ENCODE measurements at regions not wholly inside any gene's neighbourhood (a gene's known extent, or its start where the extent isn't known, plus 50 kb on each side); places are given as distances from the start of the nearest gene placed in this dataset.

DNA sequence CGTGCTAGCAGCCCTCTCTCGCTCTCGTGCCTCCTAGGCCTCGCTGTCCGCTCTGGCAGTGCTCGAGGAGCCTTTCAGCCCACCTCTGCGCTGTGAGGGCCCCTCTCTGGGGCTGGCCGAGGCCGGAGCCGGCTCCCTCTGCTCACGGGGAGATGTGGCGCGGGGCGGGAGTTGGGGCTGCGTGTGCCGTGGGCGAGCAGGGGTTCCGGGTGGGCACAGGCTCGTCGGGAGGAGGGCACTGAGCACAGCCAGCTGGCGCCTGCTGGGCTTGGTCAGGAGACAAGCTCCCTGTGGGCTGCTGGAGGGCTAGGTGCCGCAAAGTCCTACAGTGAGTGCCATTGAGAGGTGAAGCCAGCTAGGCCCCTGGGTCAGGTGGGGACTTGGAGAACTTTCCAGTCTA lies 994.5 kb downstream of the C4orf33 start:
- H3K27ac ChIP-seq (replicated peaks), result no peak overlapping the region
- no peak for DNase-seq
- intact Hi-C loops (cut with micrococcal nuclease), result no loop called here
- no peaks in the 10 kb centered on the region for H3K4me1 ChIP-seq
- H3K4me3 ChIP-seq, result no peak overlapping the region
- TF ChIP-seq, protein P1, sequence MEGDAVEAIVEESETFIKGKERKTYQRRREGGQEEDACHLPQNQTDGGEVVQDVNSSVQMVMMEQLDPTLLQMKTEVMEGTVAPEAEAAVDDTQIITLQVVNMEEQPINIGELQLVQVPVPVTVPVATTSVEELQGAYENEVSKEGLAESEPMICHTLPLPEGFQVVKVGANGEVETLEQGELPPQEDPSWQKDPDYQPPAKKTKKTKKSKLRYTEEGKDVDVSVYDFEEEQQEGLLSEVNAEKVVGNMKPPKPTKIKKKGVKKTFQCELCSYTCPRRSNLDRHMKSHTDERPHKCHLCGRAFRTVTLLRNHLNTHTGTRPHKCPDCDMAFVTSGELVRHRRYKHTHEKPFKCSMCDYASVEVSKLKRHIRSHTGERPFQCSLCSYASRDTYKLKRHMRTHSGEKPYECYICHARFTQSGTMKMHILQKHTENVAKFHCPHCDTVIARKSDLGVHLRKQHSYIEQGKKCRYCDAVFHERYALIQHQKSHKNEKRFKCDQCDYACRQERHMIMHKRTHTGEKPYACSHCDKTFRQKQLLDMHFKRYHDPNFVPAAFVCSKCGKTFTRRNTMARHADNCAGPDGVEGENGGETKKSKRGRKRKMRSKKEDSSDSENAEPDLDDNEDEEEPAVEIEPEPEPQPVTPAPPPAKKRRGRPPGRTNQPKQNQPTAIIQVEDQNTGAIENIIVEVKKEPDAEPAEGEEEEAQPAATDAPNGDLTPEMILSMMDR (IDR thresholded peaks at IDR 0.05; ENCODE audit: borderline replicate concordance), result no peak
- H3K36me3 ChIP-seq, result no peaks in the 10 kb centered on the region
- H3K27me3 ChIP-seq (ENCODE audit: low read depth), result no peaks in the 10 kb centered on the region
- H3K9me3 ChIP-seq (replicated peaks), result peaks cover 5% of the 10 kb centered on the region

- TF ChIP-seq, protein P1 (IDR thresholded peaks at IDR 0.05; ENCODE audit: borderline replicate concordance), result no peak
- Histone ChIP-seq H3K27ac (replicated peaks) (no peak overlapping the region), H3K36me3 (no peaks in the 10 kb centered on the region), H3K27me3 (ENCODE audit: low read depth) (no peaks in the 10 kb centered on the region), H3K4me1 (no peaks in the 10 kb centered on the region), H3K9me3 (replicated peaks) (peaks cover 5% of the 10 kb centered on the region), H3K4me3 (no peak overlapping the region)
- DNase-seq, result no peak
- intact Hi-C loops (cut with micrococcal nuclease), result no loop called here
These were observed 996.4 kb downstream of the C4orf33 start for GRCh38 chr4:130092187-130093015.

DNA sequence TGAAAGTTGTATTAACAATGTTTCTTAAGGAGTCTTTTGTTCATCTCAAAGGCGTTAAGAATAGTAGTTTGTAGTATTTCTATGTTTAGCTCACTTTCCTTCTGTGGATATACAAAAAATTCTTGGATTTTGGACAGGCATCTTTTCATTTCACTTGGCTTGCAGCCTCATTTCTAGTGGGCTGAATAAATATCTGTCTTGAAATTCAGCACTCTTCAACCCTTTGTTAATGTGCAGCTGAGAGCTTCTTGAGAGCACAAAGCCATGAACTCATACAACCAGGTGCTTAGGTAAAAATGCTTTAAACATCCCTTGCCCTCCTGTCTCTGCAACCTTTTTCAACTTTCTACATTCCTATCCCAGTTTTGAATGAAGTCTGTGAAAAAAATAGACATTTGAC lies 1003.2 kb downstream of the C4orf33 start:
- DNase-seq, result no peak
- no peak overlapping the region for H3K4me3 ChIP-seq
- H3K27me3 ChIP-seq (ENCODE audit: low read depth), result no peaks in the 10 kb centered on the region
- H3K9me3 ChIP-seq (replicated peaks), result no peaks in the 10 kb centered on the region
- intact Hi-C loops (cut with micrococcal nuclease), result no loop called here
- no peaks in the 10 kb centered on the region for H3K36me3 ChIP-seq
- no peak overlapping the region for H3K27ac ChIP-seq (replicated peaks)
- TF ChIP-seq, protein P1 (IDR thresholded peaks at IDR 0.05; ENCODE audit: borderline replicate concordance), result no peak
- H3K4me1 ChIP-seq, result no peaks in the 10 kb centered on the region

DNA sequence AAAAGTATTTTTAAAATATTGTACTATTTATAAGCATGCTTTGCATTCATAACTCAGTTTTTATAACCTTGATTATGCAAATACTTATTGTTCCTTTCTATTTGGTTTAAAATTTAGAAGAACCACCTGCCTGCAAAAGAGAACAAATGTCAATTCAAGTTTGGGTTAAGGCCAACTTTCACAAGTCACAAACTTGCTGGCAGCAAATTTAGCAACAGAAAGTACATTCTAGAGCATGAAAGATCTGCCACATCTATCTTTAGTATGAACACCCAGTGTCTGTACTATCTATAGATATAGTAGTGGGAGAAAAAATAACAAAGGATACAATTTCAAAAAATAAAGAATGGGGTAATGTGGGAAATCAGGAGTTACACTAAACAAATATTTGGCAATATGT lies 1014.2 kb downstream of the C4orf33 start:
- H3K4me1 ChIP-seq, result no peaks in the 10 kb centered on the region
- H3K4me3 ChIP-seq, result no peak overlapping the region
- intact Hi-C loops (cut with micrococcal nuclease), result no loop called here
- H3K36me3 ChIP-seq, result no peaks in the 10 kb centered on the region
- H3K27ac ChIP-seq (replicated peaks), result no peak overlapping the region
- H3K9me3 ChIP-seq (replicated peaks), result peaks cover 6% of the 10 kb centered on the region
- TF ChIP-seq, protein P1 (IDR thresholded peaks at IDR 0.05; ENCODE audit: borderline replicate concordance), result no peak
- no peak for DNase-seq
- H3K27me3 ChIP-seq (ENCODE audit: low read depth), result no peaks in the 10 kb centered on the region

GRCh38 chr4:130110770-130111169 lies 1014.8 kb downstream of the C4orf33 start:
- TF ChIP-seq, protein P1 (IDR thresholded peaks at IDR 0.05; ENCODE audit: borderline replicate concordance), result no peak
- H3K4me1 ChIP-seq, result no peaks in the 10 kb centered on the region
- H3K27ac ChIP-seq (replicated peaks), result no peak overlapping the region
- no peak overlapping the region for H3K4me3 ChIP-seq
- intact Hi-C loops (cut with micrococcal nuclease), result no loop called here
- no peaks in the 10 kb centered on the region for H3K36me3 ChIP-seq
- H3K9me3 ChIP-seq (replicated peaks), result peaks cover 6% of the 10 kb centered on the region
- no peak for DNase-seq
- no peaks in the 10 kb centered on the region for H3K27me3 ChIP-seq (ENCODE audit: low read depth)

Measured in left ventricle myocardium inferior (tissue), 1 donor.